HG03159 (cell line): ENCODE measurements at regions not wholly inside any gene's neighbourhood (a gene's known extent, or its start where the extent isn't known, plus 50 kb on each side); places are given as distances from the start of the nearest gene placed in this dataset.
"Not testable (repeated sequence)": the region's sequence is repeated elsewhere in the genome, so short reads cannot be mapped to it uniquely, and the experiment has no call there.

Experiments used
- ATAC-seq: cut with Tn5 transposase; IDR thresholded peaks from one replicate; pipeline ENCODE4 v1.9.1; 2021; ENCODE audit warnings: mild to moderate bottlenecking, moderate library complexity; ENCODE audit not compliant: unreplicated experiment

GRCh38 chr2:175688243-175688642, 313.8 kb downstream of the LNPK start:
- no peak for ATAC-seq

- no peak for ATAC-seq
Observed at GRCh38 chr2:175687465-175687864, 314.6 kb downstream of the LNPK start.

- no peak for ATAC-seq
Observed at GRCh38 chr2:175686002-175686401, 316.1 kb downstream of the LNPK start.

GRCh38 chr2:175684466-175684865, 317.6 kb downstream of the LNPK start:
- no peak for ATAC-seq

GRCh38 chr2:175679728-175680127, 322.3 kb downstream of the LNPK start:
- no peak for ATAC-seq

- ATAC-seq = no peak
Observed at GRCh38 chr2:175679231-175679630, 322.8 kb downstream of the LNPK start.

GRCh38 chr2:175677880-175678279, 324.2 kb downstream of the LNPK start:
- ATAC-seq = no peak

- ATAC-seq = no peak
Observed at GRCh38 chr2:175676813-175677212, 325.3 kb downstream of the LNPK start.

GRCh38 chr2:175668804-175669203, 333.3 kb downstream of the LNPK start:
- not testable (repeated sequence) for ATAC-seq

GRCh38 chr2:175662335-175662734, 339.7 kb downstream of the LNPK start:
- ATAC-seq = no peak

GRCh38 chr2:175648577-175649063, 353.4 kb downstream of the LNPK start:
- no peak for ATAC-seq

GRCh38 chr2:175647058-175647457, 355.0 kb downstream of the LNPK start:
- no peak for ATAC-seq

GRCh38 chr2:175640655-175641054, 361.4 kb downstream of the LNPK start:
- ATAC-seq = no peak

GRCh38 chr2:175633227-175633626, 368.8 kb downstream of the LNPK start:
- no peak for ATAC-seq

GRCh38 chr2:175631245-175631623, 370.8 kb downstream of the LNPK start:
- ATAC-seq = no peak

- no peak for ATAC-seq
Observed at GRCh38 chr2:175630280-175631244, 371.5 kb downstream of the LNPK start.

- ATAC-seq = no peak
Observed at GRCh38 chr2:175628243-175628642, 373.8 kb downstream of the LNPK start.

- ATAC-seq = no peak
Observed at GRCh38 chr2:175627405-175627804, 374.7 kb downstream of the LNPK start.

- ATAC-seq = no peak
Observed at GRCh38 chr2:175626796-175627195, 375.3 kb downstream of the LNPK start.

- no peak for ATAC-seq
Observed at GRCh38 chr2:175624785-175625184, 377.3 kb downstream of the LNPK start.

- ATAC-seq = no peak
Observed at GRCh38 chr2:175624211-175624761, 377.8 kb downstream of the LNPK start.

- ATAC-seq = no peak
Observed at GRCh38 chr2:175621821-175622220, 380.2 kb downstream of the LNPK start.
